HG03095 (cell line): ENCODE measurements at regions not wholly inside any gene's neighbourhood (a gene's known extent, or its start where the extent isn't known, plus 50 kb on each side); places are given as distances from the start of the nearest gene placed in this dataset.

Source experiments
- ATAC-seq: cut with Tn5 transposase; IDR thresholded peaks from one replicate; pipeline ENCODE4 v1.9.1; 2021; ENCODE audit warnings: moderate library complexity; ENCODE audit not compliant: unreplicated experiment

DNA sequence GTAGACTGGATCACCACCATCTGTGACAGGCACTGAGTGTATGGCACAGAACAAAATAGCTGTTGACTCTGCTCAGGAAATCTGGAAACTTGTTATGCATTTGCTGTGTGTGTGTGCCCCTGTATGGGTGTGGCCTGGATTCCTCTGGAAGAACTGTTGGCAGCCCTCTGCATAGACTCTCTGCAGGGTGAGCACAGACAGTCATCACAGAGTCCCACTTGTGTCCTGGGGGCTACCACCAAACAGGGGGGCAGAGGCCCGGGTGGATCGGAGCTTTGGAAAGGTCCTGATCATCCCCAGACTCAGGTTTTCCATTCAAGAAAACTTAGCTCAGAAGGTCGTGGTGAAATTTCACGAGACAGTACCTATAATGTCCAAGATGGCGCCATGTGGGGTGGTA lies 258.6 kb downstream of the SOX11 start:
- no peak for ATAC-seq

DNA sequence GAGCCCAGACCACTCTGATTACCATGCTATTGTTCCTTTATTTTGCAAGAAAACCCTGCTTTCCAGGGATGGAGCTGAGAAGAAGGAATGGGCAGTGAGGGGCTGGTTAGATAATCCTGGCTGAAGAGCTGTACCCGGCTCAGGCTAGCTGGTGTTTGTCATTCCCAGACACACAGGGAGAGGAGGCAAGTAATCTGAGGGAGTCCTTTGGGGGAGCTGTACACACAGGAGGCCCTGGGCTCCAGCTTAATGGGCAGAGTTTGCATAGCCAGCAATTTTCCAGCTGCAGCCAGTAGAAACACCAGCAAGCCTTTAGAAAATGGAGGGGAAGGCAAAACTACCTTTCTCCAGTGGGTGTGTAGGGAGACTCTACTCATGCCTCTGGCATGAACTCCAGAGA lies 259.3 kb downstream of the SOX11 start:
- no peak for ATAC-seq

DNA sequence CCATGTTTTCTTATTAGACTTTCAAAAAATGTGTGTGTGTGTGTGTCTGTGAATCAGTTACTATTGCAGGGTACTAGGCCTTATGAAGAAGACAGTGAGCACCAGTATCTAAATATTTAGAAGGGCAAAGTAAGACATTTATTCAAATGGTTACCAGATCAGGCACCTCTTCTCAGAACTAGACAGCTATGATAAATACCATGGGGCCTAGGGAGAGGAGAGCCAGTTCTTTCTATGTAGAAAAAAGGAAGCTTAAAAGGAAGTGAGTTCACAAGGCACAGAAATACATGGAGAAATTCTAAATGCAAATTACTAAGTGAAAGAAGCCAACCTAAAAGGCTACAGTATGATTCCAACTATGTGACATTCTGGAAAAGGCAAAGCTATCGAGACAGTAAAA lies 261.3 kb downstream of the SOX11 start:
- no peak for ATAC-seq

DNA sequence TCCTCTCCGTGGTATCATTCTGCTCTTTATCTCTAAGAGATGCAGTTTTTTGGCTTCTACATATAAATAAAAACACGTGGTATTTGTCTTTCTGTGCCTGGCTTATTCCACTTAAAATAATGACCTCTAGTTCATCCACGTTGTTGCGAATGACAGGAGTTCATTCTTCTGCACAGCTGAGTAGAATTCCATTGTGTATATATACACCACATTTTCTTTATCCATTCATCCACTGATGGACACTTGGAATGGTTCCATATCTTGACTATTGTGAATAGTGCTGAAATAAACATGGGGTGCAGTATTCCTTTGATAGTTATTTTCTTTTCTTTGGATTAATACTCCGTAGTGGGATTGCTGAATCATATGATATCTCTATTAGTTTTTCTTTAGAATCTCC lies 262.3 kb downstream of the SOX11 start:
- no peak for ATAC-seq

DNA sequence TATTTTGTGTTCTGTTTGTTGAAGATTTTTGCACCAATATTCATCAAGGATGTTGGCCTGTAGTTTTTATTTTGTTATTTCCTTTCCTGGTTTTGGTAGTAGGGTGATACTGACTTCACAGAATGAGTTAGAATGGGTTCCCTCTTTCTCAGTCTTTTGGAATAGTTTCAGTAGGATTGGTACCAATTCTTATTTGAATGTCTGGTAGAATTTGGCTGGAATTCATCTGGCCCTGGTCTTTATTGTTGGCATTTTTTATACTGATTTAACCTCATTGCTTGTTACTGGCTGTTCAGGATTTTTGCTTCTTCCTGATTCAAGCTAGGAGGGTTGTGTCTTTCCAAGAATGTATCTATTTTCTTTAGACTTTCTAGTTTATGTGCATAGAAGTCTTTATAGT lies 263.7 kb downstream of the SOX11 start:
- no peak for ATAC-seq

DNA sequence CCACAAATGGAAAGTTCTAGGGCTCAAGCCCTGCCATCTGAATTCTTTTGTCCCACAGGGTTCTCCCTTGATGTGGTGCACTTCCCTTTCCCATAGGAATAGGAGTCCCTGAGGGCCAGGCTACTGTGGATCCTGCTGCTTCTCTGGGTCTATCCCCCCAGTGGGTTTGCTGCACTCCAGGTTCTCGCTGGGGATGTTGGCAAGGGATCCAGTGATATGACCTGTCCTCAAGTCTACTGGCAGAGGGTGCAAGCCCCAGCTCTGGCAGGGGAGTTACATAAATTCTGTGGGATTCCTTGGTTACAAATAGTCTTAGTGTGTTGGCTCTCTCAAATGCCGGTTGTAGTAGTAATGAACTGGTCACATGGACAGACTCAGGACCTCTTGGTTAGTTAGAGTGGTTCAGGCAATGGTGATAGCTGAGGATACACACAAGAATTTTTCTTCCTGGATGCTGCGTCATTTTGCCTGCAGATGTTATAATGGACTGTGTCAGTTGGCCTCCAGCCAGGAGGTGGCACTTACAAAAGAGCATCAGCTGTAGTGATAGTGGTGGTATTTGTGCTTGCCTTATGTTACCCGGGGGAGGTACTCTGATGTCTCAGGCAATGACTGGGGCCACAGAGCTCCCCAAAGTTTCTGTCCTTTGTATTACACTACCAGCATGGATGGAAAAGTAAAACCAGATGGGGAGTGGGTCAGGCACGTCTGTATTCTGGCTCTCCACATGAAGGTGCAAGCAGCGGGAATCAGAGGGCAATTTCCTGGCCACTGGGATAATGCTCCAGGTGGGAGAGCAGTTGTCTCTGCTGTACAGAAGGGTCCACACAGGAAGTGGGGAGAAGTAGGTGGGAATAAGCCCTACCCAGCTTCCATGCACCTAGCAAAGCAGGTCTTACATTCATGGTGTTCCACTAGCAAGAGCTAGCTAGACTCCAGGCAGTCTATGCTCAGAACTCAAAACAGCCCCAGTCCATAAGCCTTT lies 267.9 kb downstream of the SOX11 start:
- ATAC-seq = no peak

DNA sequence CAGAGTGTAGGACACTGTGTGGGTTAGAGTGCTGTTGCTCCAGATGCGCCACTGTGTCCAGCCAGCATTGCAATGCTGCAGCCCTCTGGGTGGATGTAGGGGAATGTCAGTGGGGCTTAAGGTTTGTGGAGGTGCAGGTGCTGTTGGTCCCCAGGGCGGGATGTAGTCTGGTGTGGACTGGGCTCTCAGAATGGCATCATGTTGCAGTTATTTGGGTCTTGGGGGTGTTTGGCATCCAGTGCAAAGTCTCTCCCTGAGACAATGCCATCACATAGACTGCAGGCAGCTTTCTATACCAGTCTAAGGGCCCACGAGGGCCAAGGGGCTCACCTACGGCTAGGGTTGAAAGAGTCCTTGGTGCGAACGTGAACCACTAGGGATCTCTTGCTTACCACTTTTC lies 275.3 kb downstream of the SOX11 start:
- ATAC-seq = no peak

DNA sequence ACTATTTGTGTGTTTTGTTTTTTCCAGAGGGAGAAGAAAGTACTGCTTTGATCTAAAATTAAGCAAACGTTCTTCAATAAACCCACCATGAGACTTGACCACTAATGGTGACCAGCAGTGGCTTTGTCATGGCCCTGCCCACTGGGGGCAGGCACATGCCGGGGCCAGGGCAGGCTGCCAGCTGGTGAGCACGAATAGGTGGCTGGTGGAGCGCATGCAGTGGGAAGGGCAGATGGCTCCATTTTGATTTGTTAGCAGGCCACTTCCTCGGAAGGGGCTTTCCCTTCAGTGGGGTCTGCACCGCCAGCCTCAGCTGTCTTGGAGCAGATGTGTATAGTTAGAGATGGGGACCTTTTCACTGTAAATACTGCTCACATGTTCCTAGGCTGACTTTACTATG lies 277.1 kb downstream of the SOX11 start:
- ATAC-seq = no peak

DNA sequence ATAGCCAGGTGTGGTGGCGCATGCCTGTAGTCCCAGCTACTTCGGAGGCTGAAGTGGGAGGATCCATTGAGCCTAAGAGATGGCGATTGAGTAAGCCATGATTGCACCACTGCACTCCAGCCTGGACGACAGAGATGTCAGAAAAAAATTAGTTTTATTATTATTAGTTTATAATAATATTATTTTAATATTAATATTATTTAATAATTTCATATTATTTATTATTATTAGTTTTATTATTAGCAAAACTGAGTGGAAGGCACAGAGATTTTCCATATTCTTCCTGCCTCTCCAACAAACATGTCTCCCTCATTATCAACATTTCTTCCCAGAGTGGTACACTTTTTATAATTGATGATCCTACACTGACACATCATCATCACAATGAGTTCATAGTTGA lies 278.2 kb downstream of the SOX11 start:
- ATAC-seq = no peak

DNA sequence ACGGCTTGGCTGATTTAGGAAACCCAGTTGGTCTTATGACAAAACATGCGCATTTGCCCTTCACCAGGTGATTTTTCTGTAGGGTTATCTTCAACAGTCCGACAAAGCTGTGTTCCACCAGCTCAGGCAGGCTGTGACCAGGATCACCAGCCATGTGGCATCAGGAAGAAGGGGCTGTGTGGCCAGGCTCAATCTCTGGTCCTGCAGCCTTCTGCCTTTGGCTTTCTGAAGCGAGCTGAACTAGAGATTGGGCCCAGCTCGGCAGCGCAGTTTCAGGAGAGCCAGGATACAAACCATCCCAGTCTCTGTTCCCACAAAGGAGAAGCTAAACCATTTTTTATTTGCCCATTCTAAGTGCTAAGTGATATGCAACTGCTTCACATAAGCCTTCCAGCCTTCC lies 282.3 kb downstream of the SOX11 start:
- ATAC-seq = no peak

DNA sequence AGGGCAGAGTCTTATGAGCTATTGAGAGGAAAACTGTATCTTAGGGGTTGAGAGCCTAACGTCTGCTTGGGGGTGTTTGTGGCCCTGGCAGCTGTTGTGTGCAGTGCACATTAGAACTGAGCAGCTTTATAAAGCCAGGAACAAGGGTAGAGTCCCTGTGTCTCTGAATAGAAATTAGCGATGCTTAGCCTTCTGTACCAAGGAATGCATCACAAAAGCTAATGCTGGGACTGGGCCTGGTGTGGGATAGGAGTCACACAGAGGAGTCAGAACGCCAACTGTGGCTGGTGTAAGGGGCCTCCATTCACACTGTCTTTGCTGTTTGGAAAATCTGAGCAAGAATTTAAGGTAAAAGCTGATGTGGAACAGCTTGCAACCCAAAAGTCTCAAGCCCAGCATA lies 283.2 kb downstream of the SOX11 start:
- no peak for ATAC-seq

DNA sequence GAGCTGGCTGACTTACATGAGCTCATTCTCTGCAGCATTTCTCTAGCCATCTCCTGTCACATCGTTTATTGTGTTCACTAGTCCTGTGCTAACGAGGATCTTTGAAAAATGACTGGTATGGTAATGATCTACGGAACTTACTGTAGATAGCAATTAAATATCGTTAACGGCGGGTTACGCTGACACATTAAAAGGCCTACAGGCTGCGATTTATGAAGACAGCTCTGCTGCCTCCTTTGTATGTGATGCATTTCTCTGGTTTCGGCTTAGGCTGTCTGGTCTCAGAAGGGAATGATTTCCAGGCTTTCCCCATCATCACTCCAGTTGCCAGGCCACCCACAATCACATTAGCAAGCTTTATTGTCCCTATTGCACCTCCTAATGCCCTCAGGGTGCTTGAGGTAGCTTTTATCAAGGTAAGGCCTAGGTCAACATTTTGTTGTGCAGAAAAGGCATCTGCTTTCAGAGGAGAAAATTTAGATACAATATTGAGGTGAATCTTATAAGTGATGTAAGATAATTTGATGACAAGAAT lies 284.4 kb downstream of the SOX11 start:
- ATAC-seq = no peak

DNA sequence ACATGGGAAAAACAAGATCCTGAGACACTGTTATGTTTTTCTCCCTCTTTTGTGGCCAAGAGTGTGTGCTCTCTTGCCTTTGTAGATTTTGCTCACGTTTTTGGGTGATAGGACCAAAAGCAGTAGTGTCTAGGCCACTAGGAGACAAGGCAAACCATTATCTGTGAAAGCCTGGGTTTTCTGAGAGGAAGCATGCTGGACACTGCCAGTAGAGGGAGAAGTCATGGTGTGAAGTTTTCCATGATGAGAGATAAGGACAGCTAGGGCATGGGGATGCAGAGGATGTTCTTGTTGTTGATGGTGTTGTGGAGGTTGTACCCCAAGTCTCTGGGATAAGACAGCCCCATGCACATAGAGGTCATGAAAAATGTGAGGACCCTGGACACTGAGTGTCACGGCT lies 285.3 kb downstream of the SOX11 start:
- ATAC-seq = no peak

DNA sequence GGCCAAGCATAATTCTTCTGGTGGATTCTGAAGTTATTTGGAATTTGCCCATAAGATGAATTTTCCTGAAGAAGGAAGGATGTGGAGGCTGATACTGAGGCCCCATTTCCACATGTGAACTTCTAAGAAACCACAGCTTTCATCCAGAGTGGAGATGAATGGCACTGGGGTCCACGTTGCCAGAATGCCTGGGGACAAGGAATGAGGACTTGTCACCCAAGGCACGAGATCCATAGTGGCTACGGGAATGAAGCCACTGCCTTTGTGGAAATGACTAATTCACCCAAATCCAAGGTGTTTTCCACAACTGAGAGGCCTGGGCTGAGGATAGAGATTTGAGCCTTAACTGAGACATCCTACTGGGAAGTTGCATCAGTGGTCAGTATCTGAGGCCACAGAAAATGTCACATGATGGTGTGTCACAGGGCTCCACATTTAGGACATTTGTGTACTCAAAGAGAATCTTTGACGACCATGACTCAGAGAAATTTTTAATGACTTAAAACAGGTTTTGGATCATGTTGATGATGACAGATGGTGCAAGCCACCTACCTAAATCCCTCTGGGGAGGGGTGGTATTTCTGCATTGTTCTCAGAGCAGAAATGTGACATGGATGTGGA lies 286.1 kb downstream of the SOX11 start:
- no peak for ATAC-seq

DNA sequence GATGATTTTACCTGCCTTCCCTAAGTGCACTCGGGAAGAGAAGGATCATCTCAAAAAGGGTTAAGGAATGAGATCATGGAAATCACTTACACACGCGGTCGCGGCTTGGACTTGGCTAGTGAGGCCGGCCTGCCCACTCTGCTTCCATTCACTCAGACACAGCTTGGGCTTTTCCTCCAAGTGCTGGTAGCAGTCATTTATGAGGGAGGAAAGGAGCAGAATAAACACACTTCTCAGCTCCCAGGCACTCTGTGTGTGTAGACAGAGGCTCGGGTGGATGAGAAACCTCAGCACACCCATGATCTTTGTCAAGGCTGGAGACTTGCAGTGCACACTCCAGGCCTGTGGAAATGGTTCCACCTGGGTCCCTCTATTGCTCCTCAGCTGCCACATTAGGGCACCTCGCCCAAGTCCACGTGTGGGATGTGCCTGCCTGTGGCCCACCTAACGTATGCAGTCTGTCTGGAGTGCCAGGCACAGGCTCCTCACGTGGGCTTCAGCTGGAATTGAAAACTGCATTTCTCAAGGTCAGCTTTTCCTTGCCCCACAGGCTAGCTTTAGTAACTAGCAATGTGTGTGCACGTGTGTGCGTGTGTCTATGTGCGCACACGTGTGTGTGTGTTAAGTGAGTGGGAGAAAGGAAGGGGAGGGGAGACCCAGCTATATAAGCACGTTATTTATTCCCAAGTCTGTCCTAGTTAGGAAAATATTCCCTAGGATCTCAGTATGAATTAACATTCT lies 288.4 kb downstream of the SOX11 start:
- ATAC-seq = no peak

DNA sequence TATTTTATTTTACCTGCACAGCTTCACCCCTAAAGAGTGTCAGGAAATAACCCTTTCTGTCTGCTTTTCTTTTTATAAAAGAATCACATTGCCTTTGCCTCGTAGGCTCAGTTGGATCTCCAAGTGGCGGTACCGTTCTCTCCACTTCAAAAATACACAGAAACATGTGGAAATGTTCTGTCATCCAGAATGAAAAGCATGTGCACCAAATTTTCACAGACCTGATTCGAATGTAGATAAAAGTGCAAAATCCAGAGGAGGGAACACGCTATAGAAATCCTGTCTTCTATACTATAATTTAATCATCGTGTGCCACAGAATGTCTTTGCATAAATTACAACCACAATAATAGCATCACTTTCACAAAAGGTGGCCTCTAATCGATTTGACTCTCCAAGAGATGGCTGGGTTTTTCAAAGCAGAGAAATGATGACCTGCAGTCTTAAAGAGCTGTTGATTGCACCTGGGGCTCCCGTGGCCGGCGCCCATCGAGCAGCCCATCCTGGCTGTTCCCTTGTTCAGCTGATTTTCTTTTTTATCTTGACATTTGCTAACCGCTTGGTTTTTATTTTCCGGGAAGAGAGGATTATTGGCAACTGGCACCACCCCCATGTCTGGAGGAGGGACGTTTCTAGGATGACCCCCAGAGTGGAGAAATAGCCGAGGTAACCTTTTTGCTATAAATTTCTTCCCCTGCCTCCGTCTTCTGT lies 290.2 kb downstream of the SOX11 start:
- ATAC-seq = no peak

DNA sequence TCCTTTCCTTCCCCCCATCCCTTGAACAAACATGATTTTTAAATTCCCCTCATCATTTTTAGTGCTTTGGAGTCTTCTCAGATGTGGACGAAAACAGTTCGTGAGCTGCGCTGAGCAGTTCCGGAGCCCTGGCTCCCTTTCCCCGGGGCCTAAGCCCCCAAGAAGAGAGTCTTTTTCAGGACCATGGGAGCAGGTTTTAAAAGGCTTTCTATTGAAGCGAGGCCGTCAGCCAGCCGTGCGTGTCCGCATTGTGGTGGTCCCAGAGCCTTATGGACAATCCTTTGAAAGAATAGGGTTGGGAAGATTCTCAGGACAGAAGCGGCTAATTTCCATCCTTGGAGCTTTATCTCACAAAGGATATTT lies 290.7 kb downstream of the SOX11 start:
- no peak for ATAC-seq

DNA sequence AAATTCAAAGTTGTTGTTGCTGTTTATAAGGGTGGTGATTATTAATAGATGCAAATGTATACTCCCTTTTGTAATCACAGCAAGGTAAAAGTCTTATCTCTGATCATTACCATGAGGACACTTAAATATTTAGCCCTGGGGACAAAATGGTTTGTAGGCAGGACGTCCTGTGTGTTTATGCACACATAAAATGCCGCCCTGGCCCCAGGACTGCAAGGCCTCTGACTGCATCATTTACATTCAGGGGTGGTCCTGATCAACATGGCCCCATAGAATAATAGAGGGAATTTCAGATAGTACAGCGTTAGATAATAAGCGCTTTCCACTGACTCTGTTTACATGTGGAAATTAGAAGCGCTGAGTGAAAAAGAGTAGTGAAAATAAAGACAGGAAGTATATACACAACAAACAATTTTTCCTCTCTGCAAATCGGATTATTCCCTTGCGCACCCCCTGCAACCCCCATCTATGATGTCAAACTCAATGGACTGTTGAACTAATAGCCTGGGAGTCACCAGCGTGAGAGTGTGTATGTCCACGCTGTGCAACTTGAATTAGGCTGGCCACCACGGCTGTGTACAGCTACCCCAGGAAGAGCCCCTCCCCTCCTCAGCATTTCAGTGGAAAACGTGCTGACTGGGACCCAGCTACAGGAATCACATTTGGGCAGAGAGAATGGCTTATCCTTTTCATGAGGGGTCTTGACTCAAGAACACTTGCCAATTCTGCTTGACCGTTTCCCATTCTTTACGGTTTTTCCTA lies 291.5 kb downstream of the SOX11 start:
- no peak for ATAC-seq

DNA sequence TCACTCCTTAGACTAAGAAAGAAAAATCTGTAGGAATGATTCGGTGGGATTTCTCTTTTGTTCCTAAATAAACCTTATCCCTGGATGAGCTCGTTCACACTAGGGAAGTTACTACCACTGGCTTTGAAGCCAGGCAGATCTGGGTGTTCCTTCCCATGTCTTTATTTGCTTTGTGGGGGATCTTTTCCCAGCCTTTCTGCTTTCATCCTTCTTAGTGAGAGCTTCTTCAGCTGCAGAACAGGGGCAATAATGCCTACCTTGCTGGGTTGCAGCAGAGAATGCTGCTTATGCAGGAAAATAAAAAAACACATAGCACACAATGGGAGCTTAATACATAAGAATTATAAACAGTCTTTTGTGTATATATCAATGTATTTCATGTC lies 292.1 kb downstream of the SOX11 start:
- ATAC-seq = no peak

DNA sequence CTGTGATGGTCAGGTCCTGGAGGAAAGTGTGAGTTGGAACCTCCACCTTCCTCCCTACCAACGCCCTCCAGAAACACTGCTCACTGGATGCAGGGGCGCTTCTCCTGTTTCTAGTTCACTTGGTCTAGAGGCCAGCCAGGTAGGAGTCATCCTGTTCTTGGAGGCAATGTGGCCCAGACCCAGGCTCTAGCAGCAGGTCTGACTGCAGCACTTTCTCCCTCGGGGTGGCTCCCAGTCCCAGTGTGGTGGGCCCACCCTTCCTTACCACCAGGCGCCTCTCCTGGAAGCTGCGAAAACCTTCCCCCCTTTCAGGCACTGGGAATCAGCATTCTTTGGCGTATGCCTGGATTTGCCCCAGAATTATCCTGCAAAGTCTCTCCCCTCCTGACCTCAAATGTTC lies 292.8 kb downstream of the SOX11 start:
- ATAC-seq = no peak
